C4-2B (cell line): ENCODE measurements at regions not wholly inside any gene's neighbourhood (a gene's known extent, or its start where the extent isn't known, plus 50 kb on each side); places are given as distances from the start of the nearest gene placed in this dataset.

Source experiments
- H3K27ac ChIP-seq: fragments of 450-650 bp; 2 replicates; pipeline ENCODE4 v1.5.1; 2017
- ZFX ChIP-seq: fragments of 450-650 bp; IDR thresholded peaks from 2 replicates; pipeline ENCODE4 v1.6.1; 2017
- TF ChIP-seq, protein P1 (sequence below): fragments of 450-650 bp; conservative IDR thresholded peaks from 2 replicates; pipeline ENCODE4 v1.5.1; 2017; ENCODE audit warnings: mild to moderate bottlenecking

- TF ChIP-seq ZFX = no peak
- TF ChIP-seq, protein P1, sequence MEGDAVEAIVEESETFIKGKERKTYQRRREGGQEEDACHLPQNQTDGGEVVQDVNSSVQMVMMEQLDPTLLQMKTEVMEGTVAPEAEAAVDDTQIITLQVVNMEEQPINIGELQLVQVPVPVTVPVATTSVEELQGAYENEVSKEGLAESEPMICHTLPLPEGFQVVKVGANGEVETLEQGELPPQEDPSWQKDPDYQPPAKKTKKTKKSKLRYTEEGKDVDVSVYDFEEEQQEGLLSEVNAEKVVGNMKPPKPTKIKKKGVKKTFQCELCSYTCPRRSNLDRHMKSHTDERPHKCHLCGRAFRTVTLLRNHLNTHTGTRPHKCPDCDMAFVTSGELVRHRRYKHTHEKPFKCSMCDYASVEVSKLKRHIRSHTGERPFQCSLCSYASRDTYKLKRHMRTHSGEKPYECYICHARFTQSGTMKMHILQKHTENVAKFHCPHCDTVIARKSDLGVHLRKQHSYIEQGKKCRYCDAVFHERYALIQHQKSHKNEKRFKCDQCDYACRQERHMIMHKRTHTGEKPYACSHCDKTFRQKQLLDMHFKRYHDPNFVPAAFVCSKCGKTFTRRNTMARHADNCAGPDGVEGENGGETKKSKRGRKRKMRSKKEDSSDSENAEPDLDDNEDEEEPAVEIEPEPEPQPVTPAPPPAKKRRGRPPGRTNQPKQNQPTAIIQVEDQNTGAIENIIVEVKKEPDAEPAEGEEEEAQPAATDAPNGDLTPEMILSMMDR = no peak
- no peak overlapping the region for H3K27ac ChIP-seq
These were observed 187.3 kb upstream of the JAG1 start for GRCh38 chr20:10861090-10861489.

- TF ChIP-seq ZFX = no peak
- TF ChIP-seq, protein P1 = no peak
- no peak overlapping the region for H3K27ac ChIP-seq
These were observed 187.8 kb upstream of the JAG1 start for GRCh38 chr20:10861619-10862018.

- TF ChIP-seq, protein P1 = no peak
- no peak for TF ChIP-seq ZFX
- H3K27ac ChIP-seq = peak overlapping the region; percentile 50; the same call in 1 of the 2 replicates
These were observed 189.7 kb upstream of the JAG1 start for GRCh38 chr20:10863337-10864060.

DNA sequence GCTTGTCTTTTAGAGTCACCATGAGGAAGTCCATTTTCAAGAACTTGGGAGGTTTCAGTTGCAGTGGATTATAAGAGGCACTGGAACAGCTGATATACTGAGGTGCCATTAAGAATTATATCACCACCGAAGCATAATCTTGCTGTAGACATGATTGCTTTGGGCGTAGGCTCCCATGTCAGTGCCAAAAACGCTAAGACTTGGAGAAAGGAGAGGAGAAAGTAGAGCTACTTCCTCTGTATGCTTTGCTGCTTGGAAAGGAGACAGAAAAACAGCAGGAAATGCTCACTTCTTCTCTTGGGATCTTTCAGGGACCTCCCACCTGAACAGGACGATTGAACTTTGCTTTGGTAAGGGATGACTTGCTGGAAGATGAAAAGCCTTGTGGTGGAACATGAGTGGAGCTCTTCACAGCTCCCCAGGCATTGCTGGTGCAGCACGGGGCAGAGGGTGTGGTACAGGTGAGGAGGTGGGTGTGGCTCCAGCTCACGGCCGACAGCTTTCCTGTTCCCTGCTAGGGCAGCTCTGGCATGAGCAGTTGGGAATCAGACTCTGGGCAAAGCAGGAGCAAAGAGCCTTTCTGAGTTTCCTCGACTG is 190.4 kb upstream of the JAG1 start:
- no peak for TF ChIP-seq ZFX
- TF ChIP-seq, protein P1 = no peak
- H3K27ac ChIP-seq = peak overlapping the region; percentile 49

- no peak for TF ChIP-seq ZFX
- TF ChIP-seq, protein P1 = no peak
- H3K27ac ChIP-seq = no peak overlapping the region
These were observed 194.5 kb upstream of the JAG1 start for GRCh38 chr20:10868299-10868698.

DNA sequence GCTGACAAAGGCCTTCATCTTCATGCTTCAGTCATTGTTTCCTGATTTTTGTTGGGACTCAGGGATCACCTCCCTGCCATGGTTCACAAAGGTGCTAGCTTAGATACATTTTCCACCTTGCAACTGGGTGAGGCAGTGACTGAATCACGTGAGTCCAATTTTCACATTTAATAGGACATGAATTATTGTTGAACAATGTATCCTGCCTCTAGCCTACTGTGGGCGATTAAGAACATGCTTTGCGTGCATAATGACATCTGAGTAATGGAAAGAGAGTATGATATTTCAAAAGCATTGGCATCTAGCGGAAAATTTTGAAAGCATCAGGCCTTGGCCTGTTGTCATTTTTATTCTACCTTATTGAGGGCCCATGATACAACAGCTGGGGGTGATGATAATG is 199.2 kb upstream of the JAG1 start:
- TF ChIP-seq, protein P1 = no peak
- no peak for TF ChIP-seq ZFX

DNA sequence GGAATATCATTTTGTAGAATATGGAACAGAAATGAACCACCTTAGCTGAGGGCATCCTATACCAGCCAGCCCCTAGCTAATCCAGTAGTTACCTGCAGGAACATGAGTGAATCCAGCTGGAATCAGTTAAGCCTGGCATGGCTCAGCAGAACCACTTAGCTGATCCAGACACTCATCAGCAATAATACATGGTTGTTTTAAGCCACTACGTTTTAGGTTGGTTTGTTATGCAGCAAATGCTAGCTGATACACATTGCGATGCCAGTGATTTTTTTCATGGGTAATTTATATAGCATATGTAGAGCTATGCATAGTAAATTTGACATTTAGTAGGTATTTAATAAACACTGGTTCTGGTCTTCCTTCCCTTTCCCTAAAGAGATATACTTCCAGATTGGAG is 201.9 kb upstream of the JAG1 start:
- TF ChIP-seq, protein P1 = no peak
- TF ChIP-seq ZFX = no peak
- H3K27ac ChIP-seq = no peak overlapping the region

More for the DNA sequence above, 199.2 kb upstream of the JAG1 start:
- H3K27ac ChIP-seq = no peak overlapping the region
